ENCODE measurements at regions not wholly inside any gene's neighbourhood (a gene's known extent, or its start where the extent isn't known, plus 50 kb on each side); places are given as distances from the start of the nearest gene placed in this dataset.

GRCh38 chr10:131574707-131575430, 263.3 kb upstream of the TCERG1L start:
- 94% methylated on average over 30 of the region's 32 CpGs for WGBS (ENCODE audit: insufficient coverage)
- ChIA-PET POLR2A (no interaction called here), CTCF (no interaction called here)
- H3K27ac ChIP-seq (ENCODE audit: insufficient read depth in 1 of 2, low read depth in 1 of 2, low read length in 2 of 2, poor library complexity in 1 of 2, severe bottlenecking in 2 of 2): no peak overlapping the region
- DNase-seq: no peak
- H3K4me3 ChIP-seq (ENCODE audit: control insufficient read depth in 1 of 7, extremely low read depth in 1 of 7, insufficient read depth in 4 of 7, low read depth in 2 of 7, low read length in 6 of 7): no peak overlapping the region
- H3K27me3 ChIP-seq (replicated peaks in 2 of 5; ENCODE audit: control insufficient read depth in 4 of 5, insufficient read depth in 5 of 5, low read length in 4 of 5): peaks cover 0 to 3% (median 0%) of the 10 kb centered on the region in 5 experiments
- no peaks in the 10 kb centered on the region for H3K36me3 ChIP-seq (ENCODE audit: control insufficient read depth in 4 of 4, insufficient read depth in 4 of 4, low read length in 3 of 4)
- H3K4me1 ChIP-seq (ENCODE audit: control extremely low read depth in 1 of 4, control insufficient read depth in 4 of 4, insufficient read depth in 4 of 4, low read length in 3 of 4): peaks cover 0 to 5% (median 0%) of the 10 kb centered on the region in 4 experiments
- H3K9me3 ChIP-seq (ENCODE audit: control extremely low read depth in 1 of 5, control insufficient read depth in 4 of 5, insufficient read depth in 2 of 5, low read depth in 1 of 5, low read length in 4 of 5): peaks cover 0 to 3% (median 0%) of the 10 kb centered on the region in 5 experiments

- DNase-seq: no peak
- ChIA-PET POLR2A (no interaction called here), CTCF (no interaction called here)
- Histone ChIP-seq H3K27me3 (replicated peaks in 2 of 5; ENCODE audit: control insufficient read depth in 4 of 5, insufficient read depth in 5 of 5, low read length in 4 of 5) (peaks cover 0 to 3% (median 0%) of the 10 kb centered on the region in 5 experiments), H3K27ac (ENCODE audit: insufficient read depth in 1 of 2, low read depth in 1 of 2, low read length in 2 of 2, poor library complexity in 1 of 2, severe bottlenecking in 2 of 2) (no peak overlapping the region), H3K4me1 (ENCODE audit: control extremely low read depth in 1 of 4, control insufficient read depth in 4 of 4, insufficient read depth in 4 of 4, low read length in 3 of 4) (peaks cover 0 to 5% (median 0%) of the 10 kb centered on the region in 4 experiments), H3K36me3 (ENCODE audit: control insufficient read depth in 4 of 4, insufficient read depth in 4 of 4, low read length in 3 of 4) (no peaks in the 10 kb centered on the region), H3K4me3 (ENCODE audit: control insufficient read depth in 1 of 7, extremely low read depth in 1 of 7, insufficient read depth in 4 of 7, low read depth in 2 of 7, low read length in 6 of 7) (no peak overlapping the region), H3K9me3 (ENCODE audit: control extremely low read depth in 1 of 5, control insufficient read depth in 4 of 5, insufficient read depth in 2 of 5, low read depth in 1 of 5, low read length in 4 of 5) (peaks cover 0 to 3% (median 0%) of the 10 kb centered on the region in 5 experiments)
- WGBS (ENCODE audit: insufficient coverage): 95% methylated on average over 4 of the region's 4 CpGs
These were observed 264.4 kb upstream of the TCERG1L start for GRCh38 chr10:131575877-131576276.

- Histone ChIP-seq H3K9me3 (ENCODE audit: control extremely low read depth in 1 of 5, control insufficient read depth in 4 of 5, insufficient read depth in 2 of 5, low read depth in 1 of 5, low read length in 4 of 5) (peaks cover 0 to 3% (median 0%) of the 10 kb centered on the region in 5 experiments), H3K4me3 (ENCODE audit: control insufficient read depth in 1 of 7, extremely low read depth in 1 of 7, insufficient read depth in 4 of 7, low read depth in 2 of 7, low read length in 6 of 7) (no peak overlapping the region), H3K27me3 (replicated peaks in 2 of 5; ENCODE audit: control insufficient read depth in 4 of 5, insufficient read depth in 5 of 5, low read length in 4 of 5) (peaks cover 0 to 3% (median 0%) of the 10 kb centered on the region in 5 experiments), H3K27ac (ENCODE audit: insufficient read depth in 1 of 2, low read depth in 1 of 2, low read length in 2 of 2, poor library complexity in 1 of 2, severe bottlenecking in 2 of 2) (no peak overlapping the region), H3K4me1 (ENCODE audit: control extremely low read depth in 1 of 4, control insufficient read depth in 4 of 4, insufficient read depth in 4 of 4, low read length in 3 of 4) (peaks cover 0 to 5% (median 0%) of the 10 kb centered on the region in 4 experiments), H3K36me3 (ENCODE audit: control insufficient read depth in 4 of 4, insufficient read depth in 4 of 4, low read length in 3 of 4) (no peaks in the 10 kb centered on the region)
- 88% methylated on average over 22 of the region's 25 CpGs for WGBS (ENCODE audit: insufficient coverage)
- ChIA-PET CTCF (no interaction called here), POLR2A (no interaction called here)
- DNase-seq: no peak
These were observed 265.0 kb upstream of the TCERG1L start for GRCh38 chr10:131576341-131577177.

- peak in 2 of 3 donors; percentile 13 to 40 for DNase-seq
- ChIA-PET POLR2A (no interaction called here), CTCF (no interaction called here)
- peaks cover 0 to 5% (median 0%) of the 10 kb centered on the region in 4 experiments for H3K4me1 ChIP-seq (ENCODE audit: control extremely low read depth in 1 of 4, control insufficient read depth in 4 of 4, insufficient read depth in 4 of 4, low read length in 3 of 4)
- H3K27ac ChIP-seq (ENCODE audit: insufficient read depth in 1 of 2, low read depth in 1 of 2, low read length in 2 of 2, poor library complexity in 1 of 2, severe bottlenecking in 2 of 2): no peak overlapping the region
- H3K4me3 ChIP-seq (ENCODE audit: control insufficient read depth in 1 of 7, extremely low read depth in 1 of 7, insufficient read depth in 4 of 7, low read depth in 2 of 7, low read length in 6 of 7): no peak overlapping the region
- peaks cover 0 to 3% (median 0%) of the 10 kb centered on the region in 5 experiments for H3K9me3 ChIP-seq (ENCODE audit: control extremely low read depth in 1 of 5, control insufficient read depth in 4 of 5, insufficient read depth in 2 of 5, low read depth in 1 of 5, low read length in 4 of 5)
- no peaks in the 10 kb centered on the region for H3K36me3 ChIP-seq (ENCODE audit: control insufficient read depth in 4 of 4, insufficient read depth in 4 of 4, low read length in 3 of 4)
- 40% methylated on average over 9 of the region's 9 CpGs for WGBS (ENCODE audit: insufficient coverage)
- peaks cover 0 to 3% (median 0%) of the 10 kb centered on the region in 5 experiments for H3K27me3 ChIP-seq (replicated peaks in 2 of 5; ENCODE audit: control insufficient read depth in 4 of 5, insufficient read depth in 5 of 5, low read length in 4 of 5)
These were observed 265.6 kb upstream of the TCERG1L start for GRCh38 chr10:131577178-131577555.

- WGBS (ENCODE audit: insufficient coverage): 87% methylated on average over 19 of the region's 24 CpGs
- H3K4me1 ChIP-seq (ENCODE audit: control extremely low read depth in 1 of 4, control insufficient read depth in 4 of 4, insufficient read depth in 4 of 4, low read length in 3 of 4): peaks cover 0 to 5% (median 0%) of the 10 kb centered on the region in 4 experiments
- DNase-seq: no peak
- POLR2A ChIA-PET: no interaction called here
- peaks cover 0 to 3% (median 0%) of the 10 kb centered on the region in 5 experiments for H3K27me3 ChIP-seq (replicated peaks in 2 of 5; ENCODE audit: control insufficient read depth in 4 of 5, insufficient read depth in 5 of 5, low read length in 4 of 5)
- peaks cover 0 to 3% (median 0%) of the 10 kb centered on the region in 5 experiments for H3K9me3 ChIP-seq (ENCODE audit: control extremely low read depth in 1 of 5, control insufficient read depth in 4 of 5, insufficient read depth in 2 of 5, low read depth in 1 of 5, low read length in 4 of 5)
- CTCF ChIA-PET: no interaction called here
- no peaks in the 10 kb centered on the region for H3K36me3 ChIP-seq (ENCODE audit: control insufficient read depth in 4 of 4, insufficient read depth in 4 of 4, low read length in 3 of 4)
- no peak overlapping the region for H3K4me3 ChIP-seq (ENCODE audit: control insufficient read depth in 1 of 7, extremely low read depth in 1 of 7, insufficient read depth in 4 of 7, low read depth in 2 of 7, low read length in 6 of 7)
- no peak overlapping the region for H3K27ac ChIP-seq (ENCODE audit: insufficient read depth in 1 of 2, low read depth in 1 of 2, low read length in 2 of 2, poor library complexity in 1 of 2, severe bottlenecking in 2 of 2)
These were observed 266.4 kb upstream of the TCERG1L start for GRCh38 chr10:131577786-131578471.

GRCh38 chr10:131578472-131578970, 267.0 kb upstream of the TCERG1L start:
- Histone ChIP-seq H3K27ac (ENCODE audit: insufficient read depth in 1 of 2, low read depth in 1 of 2, low read length in 2 of 2, poor library complexity in 1 of 2, severe bottlenecking in 2 of 2) (no peak overlapping the region), H3K27me3 (replicated peaks in 2 of 5; ENCODE audit: control insufficient read depth in 4 of 5, insufficient read depth in 5 of 5, low read length in 4 of 5) (peaks cover 0 to 3% (median 0%) of the 10 kb centered on the region in 5 experiments), H3K36me3 (ENCODE audit: control insufficient read depth in 4 of 4, insufficient read depth in 4 of 4, low read length in 3 of 4) (no peaks in the 10 kb centered on the region), H3K4me1 (ENCODE audit: control extremely low read depth in 1 of 4, control insufficient read depth in 4 of 4, insufficient read depth in 4 of 4, low read length in 3 of 4) (peaks cover 0 to 5% (median 0%) of the 10 kb centered on the region in 4 experiments), H3K4me3 (ENCODE audit: control insufficient read depth in 1 of 7, extremely low read depth in 1 of 7, insufficient read depth in 4 of 7, low read depth in 2 of 7, low read length in 6 of 7) (no peak overlapping the region), H3K9me3 (ENCODE audit: control extremely low read depth in 1 of 5, control insufficient read depth in 4 of 5, insufficient read depth in 2 of 5, low read depth in 1 of 5, low read length in 4 of 5) (peaks cover 0 to 3% (median 0%) of the 10 kb centered on the region in 5 experiments)
- WGBS (ENCODE audit: insufficient coverage): 90% methylated on average over 8 of the region's 16 CpGs
- ChIA-PET CTCF (no interaction called here), POLR2A (no interaction called here)
- no peak for DNase-seq

Data from common myeloid progenitor, CD34-positive (primary cell).